Inferior parietal cortex (tissue), 1 donor: ENCODE measurements at regions not wholly inside any gene's neighbourhood (a gene's known extent, or its start where the extent isn't known, plus 50 kb on each side); places are given as distances from the start of the nearest gene placed in this dataset.
"Not testable (repeated sequence)": the region's sequence is repeated elsewhere in the genome, so short reads cannot be mapped to it uniquely, and the experiment has no call there.

ENCODE experiments used
- DNase-seq: peaks from one replicate; pipeline ENCODE4 v3.0.0-alpha.2; 2016; ENCODE audit errors: extremely low spot score

DNA sequence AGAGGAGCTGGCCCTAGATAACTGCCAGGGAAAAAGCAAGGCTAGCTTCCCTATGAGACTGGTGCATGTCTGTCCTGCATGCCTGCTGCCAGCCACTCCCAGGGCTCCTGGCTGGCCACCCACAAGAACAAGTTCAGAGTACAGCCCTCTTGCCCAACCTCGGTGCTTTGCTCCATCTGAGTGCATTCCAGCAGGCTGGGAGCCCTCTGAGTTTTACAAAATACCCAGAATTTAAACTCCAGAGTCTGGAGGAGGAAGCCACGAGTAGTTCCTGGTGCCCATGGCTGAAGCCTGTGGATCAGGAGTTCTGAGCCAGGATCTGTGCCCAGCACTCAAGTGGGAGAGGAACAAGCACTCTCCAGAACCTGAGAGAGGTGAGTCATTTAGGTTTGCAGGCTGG lies 111.6 kb downstream of the MAGEE2 start:
- no peak for DNase-seq

DNA sequence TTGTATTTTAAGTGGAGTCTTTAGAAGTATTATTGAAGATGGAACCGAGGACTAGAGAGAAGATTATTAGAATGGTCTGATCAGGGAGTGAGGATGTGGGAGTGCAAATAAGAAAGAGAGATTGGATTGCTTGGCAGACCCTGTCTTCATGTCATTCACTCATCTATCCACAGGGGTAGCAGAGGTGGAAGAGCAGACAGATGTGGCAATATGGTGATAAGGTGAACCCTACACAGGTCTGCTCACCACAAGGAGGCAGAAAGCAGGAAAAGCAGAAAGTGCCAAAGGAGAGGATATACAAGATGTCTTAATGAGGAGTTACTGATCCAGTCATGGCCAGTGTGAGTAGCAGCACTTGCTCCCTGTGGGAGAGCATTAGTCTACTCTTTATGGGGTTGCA lies 129.4 kb downstream of the MAGEE2 start:
- DNase-seq: no peak

DNA sequence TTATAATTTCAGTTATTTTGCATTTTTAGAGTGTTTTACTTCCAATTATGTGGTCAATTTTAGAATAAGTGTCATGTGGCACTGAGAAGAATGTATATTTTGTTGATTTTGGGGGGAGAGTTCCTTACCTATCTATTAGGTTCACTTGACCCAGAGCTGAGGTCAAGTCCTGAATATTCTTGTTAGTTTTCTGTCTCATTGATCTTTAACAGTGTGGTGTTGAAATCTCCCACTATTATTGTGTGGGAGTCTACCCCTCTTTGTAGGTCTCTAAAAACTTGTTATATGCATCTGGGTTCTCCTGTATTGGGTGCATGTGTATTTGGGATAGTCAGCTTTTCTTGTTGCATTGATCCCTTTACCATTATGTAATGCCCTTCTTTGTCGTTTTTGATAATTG lies 127.0 kb upstream of the ZDHHC15 start:
- DNase-seq: no peak

DNA sequence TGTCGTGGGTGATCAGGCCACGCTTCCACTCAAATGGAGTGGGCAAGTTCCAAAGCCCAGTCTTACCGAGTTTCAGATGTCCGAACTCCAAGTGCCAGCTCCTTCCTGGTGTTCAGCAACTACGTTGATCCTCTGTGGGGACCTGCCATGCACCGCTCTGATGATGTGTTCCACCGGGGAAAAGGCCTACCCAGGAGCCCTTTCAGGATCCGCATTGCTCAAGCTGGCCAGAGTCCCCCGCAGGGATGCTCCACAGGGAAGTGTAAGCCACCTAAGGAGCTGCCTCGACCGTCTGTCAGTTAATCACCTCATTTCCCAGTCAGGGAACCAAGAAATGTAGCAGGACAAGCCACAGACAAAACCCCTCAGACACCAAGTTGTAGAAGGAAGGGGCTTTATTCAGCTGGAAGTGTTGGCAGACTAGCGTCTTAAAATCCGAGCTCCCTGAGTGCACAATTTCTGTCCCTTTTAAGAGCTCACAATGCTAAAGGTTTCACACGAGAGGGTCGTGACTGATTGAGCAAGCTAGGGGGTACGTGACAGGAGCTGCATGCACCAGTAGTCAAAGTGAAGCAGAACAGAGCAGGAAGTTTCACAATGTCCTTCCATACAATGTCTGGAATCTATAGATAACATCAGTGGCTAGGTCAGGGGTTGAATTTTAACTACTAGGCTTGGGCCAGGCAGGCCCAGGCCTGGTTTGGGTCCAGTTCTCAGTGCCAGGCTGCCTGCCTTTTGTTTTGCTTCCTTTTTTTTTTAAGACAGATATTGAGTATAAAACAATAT lies 126.2 kb upstream of the ZDHHC15 start:
- DNase-seq: no peak

DNA sequence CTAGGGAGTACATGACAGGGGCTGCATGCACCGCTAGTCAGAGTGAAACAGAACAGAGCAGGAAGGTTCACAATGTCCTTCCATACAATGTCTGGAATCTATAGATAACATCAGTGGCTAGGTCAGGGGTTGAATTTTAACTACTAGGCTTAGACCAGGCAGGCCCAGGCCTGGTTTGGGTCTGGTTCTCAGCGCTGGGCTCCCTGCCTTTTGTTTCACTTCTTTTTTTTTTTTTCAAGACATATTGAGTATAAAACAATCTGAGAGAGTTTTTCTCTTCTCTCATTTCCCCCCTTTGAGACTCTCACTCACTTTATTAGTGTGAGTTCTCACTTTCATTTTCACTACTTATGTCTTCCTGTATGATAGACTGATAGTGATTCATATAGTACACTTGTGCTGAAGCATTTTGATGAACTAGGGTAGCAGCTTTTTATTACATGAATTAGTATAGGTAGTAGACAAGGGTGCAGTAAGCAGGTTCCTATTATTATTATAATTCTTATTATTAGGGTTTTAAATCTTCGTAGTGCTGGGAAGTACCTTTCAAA lies 120.0 kb upstream of the ZDHHC15 start:
- DNase-seq: no peak

DNA sequence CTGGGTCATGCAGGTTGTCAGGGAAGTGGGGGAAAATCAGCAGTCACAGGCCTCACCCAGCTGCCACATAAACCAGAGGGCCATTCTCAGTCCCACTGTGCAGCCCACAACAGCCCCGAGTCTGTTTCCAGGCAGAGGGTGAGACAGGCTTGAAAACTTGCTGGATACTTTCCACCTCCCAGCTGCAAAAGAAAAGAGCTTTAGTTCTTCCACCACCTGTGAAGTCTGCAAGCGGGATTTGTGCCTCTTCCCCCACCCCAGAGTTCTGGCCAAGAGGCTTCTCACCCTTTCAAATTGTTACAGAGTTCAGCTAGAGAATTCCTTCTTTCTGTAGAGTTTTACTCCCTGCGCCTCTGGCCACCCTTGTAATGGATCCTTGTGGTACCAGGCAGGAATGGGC lies 115.5 kb upstream of the ZDHHC15 start:
- DNase-seq: no peak

DNA sequence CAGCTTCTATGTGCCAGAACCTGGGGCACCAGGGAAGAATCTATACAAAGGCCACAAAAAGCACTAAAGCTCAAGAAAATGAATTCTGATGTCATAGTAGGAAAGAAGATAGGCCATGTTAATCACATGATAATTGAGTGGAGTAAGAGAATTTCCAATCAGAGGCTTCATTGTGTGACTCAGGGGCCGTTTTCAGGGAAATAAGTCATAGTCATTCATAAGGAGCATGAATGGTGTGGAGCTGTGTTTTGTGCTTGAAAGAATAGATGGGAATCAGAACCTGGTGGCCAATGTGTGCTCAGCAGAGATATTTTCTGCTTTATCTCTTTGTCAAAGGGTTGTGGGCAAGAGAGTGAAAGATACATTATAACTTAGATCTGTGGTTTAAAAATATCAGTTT lies 102.4 kb upstream of the ZDHHC15 start:
- DNase-seq: peak; percentile 1

DNA sequence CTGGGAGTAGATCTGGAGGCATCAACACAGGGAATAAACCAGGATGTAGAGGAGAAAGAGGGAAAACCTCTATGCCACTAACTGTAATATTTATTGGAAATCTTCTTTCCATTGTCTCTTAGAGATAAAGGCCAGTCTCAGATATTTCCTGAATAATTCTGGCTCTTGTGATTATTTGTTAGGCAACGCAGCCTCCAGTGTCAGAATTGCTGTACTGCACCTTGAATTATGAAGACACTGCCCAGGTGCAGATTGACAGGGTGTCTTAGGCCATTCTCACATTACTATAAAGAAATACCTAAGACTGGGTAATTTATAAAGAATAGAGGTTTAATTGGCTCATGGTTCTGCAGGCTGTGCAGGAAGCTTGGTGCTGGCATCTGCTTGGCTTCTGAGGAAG lies 100.7 kb upstream of the ZDHHC15 start:
- no peak for DNase-seq

DNA sequence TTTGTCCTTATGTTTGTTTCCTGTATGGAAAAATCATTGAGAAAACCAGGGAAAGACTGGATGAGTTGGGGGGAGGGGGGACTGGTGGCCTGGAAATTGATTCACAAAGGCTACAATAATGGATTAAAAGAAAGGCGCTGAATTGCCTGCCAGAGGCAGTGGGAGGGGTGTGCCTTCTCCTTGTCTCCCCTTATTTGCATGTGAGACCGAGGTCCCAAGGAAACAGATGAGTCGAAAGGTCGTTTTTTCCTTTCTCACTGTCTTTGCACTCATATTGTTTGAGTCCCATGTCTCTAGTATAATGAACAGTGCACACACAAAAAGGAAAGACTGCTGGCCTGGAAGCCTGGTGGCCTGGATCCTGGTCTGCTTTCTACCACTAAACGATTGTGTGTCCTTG lies 86.6 kb upstream of the ZDHHC15 start:
- no peak for DNase-seq

DNA sequence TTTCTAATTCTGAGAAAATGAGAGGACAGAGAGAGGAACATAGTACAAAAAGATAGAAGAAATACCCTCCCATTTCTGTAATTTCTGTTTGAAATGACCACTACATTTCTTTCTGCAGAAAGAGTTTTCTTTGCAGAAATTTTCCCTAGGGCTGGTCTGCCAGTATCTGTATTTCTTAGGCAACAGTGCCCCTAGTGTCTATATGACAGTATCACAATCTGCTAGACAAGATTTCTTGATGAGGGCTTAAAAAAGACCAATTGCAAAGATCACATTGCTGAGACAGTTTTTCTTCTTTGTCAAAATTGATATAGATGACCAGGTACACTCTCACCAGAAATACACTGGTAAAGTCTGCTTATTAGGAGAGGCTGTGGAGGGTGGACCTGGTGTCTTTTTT lies 81.0 kb upstream of the ZDHHC15 start:
- DNase-seq: peak; percentile 42

DNA sequence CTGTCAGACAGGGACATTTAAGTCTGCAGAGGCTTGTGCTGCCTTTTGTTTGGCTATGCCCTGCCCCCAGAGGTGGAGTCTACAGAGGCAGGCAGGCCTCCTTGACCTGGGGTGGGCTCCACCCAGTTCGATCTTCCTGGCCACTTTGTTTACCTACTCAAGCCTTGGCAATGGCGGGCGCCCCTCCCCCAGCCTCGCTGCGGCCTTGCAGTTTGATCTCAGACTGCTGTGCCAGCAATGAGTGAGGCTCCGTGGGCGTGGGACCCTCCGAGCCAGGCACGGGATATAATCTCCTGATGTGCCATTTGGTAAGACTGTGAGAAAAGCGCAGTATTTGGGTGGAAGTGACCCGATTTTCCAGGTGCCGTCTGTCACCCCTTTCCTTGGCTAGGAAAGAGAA lies 79.2 kb upstream of the ZDHHC15 start:
- not testable (repeated sequence) for DNase-seq

DNA sequence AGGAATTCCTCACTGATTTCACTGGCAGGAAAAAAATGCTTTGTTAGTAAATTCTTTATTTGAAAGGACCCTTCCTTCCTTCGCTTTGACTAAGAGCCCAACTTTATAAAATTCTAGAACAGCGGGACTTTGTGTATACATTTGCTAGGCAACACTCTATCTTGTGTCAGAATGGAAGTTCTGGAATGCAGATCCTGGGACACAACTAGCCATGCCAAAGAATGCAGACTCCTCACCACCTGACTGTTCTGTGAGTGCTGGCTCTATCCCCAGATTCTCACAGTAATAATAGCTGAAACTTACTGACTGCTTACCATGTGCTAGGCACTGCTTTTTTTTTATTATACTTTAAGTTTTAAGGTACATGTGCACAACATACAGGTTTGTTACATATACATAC lies 73.3 kb upstream of the ZDHHC15 start:
- DNase-seq: no peak

DNA sequence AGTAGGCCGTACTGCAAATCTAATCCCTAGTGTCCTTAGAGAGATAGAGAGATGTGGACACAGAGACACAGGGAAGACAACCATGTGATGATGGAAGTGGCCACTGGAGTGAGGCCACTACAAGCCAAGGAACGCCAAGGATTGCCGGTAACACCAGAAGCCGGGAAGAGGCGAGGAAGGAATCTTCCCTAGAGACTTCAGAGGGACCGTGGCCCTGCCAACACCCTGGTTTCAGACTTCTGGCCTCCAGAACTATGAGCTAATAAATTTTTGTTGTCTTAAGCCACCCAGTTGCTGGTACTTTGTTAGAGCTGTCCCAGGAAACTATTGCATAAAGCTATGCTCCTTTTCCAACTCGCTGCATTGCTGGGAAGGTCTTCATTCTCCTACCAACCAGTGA lies 70.3 kb upstream of the ZDHHC15 start:
- not testable (repeated sequence) for DNase-seq

DNA sequence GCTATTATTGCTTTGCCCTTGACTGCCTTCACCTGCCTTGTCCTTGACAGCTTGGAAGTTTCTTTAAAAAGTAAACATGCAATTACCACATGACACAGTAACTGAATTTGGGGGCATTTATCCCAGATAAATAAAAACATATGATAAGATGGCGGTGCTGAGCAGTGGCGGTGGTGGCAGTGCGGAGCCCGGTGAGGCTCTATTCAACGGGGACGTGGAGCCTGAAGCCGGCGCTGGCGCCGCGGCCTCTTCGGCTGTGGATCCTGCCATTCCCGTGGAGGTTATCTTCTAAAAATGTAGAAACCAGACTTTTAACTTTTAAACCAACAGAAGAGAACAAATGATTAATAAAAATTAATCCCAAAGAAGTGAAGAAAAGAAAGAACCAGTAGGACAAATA lies 59.7 kb upstream of the ZDHHC15 start:
- no peak for DNase-seq
